Natural killer cell (primary cell): ENCODE measurements at regions not wholly inside any gene's neighbourhood (a gene's known extent, or its start where the extent isn't known, plus 50 kb on each side); places are given as distances from the start of the nearest gene placed in this dataset.

ENCODE experiments used
- ATAC-seq, 3 donors: fragments of 150-1000 bp in 2 of 3; fragments of 200-7000 bp in 1 of 3; cut with Tn5 transposase; 1 replicate in 1 of 3; 2 replicates in 2 of 3; pipeline ENCODE4 v1.10.0; 2021; ENCODE audit warnings: mild to moderate bottlenecking in 2 of 3, moderate library complexity in 2 of 3
- DNase-seq, 2 donors: peaks; one replicate each; pipeline versions ENCODE4 v3.0.0 to v3.0.0-alpha.2; 2013 to 2021; ENCODE audit warnings: mixed read lengths in 1 of 2
- H3K27ac ChIP-seq: one replicate; pipeline ENCODE4 v1.5.1; 2013; ENCODE audit warnings: mild to moderate bottlenecking, low read length
- H3K27me3 ChIP-seq: one replicate; pipeline ENCODE4 v1.6.1; 2013; ENCODE audit warnings: low read length; ENCODE audit not compliant: control insufficient read depth, insufficient read depth
- H3K36me3 ChIP-seq: one replicate; pipeline ENCODE4 v1.6.1; 2013; ENCODE audit warnings: low read length; ENCODE audit not compliant: control insufficient read depth, insufficient read depth
- H3K4me1 ChIP-seq: one replicate; pipeline ENCODE4 v1.6.1; 2013; ENCODE audit warnings: low read length; ENCODE audit not compliant: control insufficient read depth, insufficient read depth
- H3K4me3 ChIP-seq: one replicate; pipeline ENCODE4 v1.5.1; 2013; ENCODE audit warnings: low read length
- H3K9me3 ChIP-seq: one replicate; pipeline ENCODE4 v1.6.1; 2013; ENCODE audit warnings: low read length; ENCODE audit not compliant: control insufficient read depth, insufficient read depth
- H3K27ac Mint-ChIP-seq, 2 donors: one replicate each; pipeline ENCODE4 v1.8.0; 2022; ENCODE audit warnings: mild to moderate bottlenecking in 2 of 2, mixed read lengths in 2 of 2, moderate library complexity in 1 of 2
- H3K27me3 Mint-ChIP-seq, 2 donors: one replicate each; pipeline ENCODE4 v1.8.0; 2022; ENCODE audit warnings: low read depth in 2 of 2, mixed read lengths in 2 of 2
- H3K36me3 Mint-ChIP-seq: one replicate; pipeline ENCODE4 v1.8.0; 2022; ENCODE audit warnings: mixed read lengths
- H3K4me1 Mint-ChIP-seq, 2 donors: one replicate each; pipeline ENCODE4 v1.8.0; 2022; ENCODE audit warnings: mixed read lengths in 2 of 2
- H3K4me3 Mint-ChIP-seq: one replicate; pipeline ENCODE4 v1.8.0; 2022; ENCODE audit warnings: mild to moderate bottlenecking, moderate library complexity, mixed read lengths
- H3K9me3 Mint-ChIP-seq, 2 donors: one replicate each; pipeline ENCODE4 v1.8.0; 2022; ENCODE audit warnings: mixed read lengths in 2 of 2
- WGBS: methylation state at CpG from one replicate; pipeline ENCODE4 v1.1.7; 2013; ENCODE audit warnings: missing lambda C conversion rate; ENCODE audit not compliant: insufficient coverage; 5-methylcytosine and 5-hydroxymethylcytosine counted together
- intact Hi-C: fragments of 100-400 bp; cut with micrococcal nuclease; formaldehyde crosslinking; loops from one replicate; pipeline ENCODE4 v1.14.2; 2022
- TF ChIP-seq, protein P1 (sequence below): fragments of 200-600 bp; IDR thresholded peaks from one replicate; pipeline ENCODE4 v1.8.0; 2022; ENCODE audit warnings: antibody characterized with exemption

DNA sequence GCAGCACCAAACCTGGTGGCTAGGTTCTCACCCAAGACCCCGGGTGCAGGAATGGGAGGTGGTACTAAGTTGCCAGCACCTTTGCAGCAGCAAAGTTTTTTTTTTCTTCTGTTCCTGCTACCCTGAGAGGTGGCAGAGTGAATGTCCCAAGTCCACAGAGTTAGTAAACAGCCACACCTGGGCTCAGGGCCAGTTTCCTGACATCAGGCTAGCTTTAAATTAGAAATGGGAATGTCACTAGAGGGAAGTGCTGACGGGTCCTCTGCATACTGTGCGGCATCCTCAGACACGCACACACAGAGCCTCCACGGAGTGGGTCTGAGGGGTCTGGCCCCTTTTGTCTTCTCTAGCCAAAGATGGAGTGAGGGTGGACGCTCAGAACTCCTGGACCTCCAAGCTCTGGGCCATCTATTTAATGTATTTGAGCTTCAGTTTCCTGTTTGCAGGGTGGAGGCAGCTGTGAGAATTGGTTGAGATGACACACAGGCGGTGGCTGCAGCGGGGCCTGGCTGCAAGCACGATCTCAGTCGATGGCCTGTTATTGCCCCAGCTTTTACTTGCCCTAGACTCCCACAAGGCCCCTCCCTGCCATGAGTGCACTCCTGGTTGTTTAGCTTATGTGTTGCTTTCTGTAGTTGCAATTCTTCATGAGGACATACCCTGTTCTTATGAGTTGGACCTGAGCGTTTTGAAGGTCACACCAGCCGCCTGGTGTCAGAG, 751.4 kb upstream of the HS6ST1 start:
- H3K36me3 Mint-ChIP-seq = no peaks in the 10 kb centered on the region
- Histone ChIP-seq H3K36me3 (no peaks in the 10 kb centered on the region), H3K4me1 (no peaks in the 10 kb centered on the region), H3K4me3 (no peak overlapping the region), H3K27ac (no peak overlapping the region), H3K9me3 (no peaks in the 10 kb centered on the region), H3K27me3 (no peaks in the 10 kb centered on the region)
- H3K27ac Mint-ChIP-seq = no peak overlapping the region
- TF ChIP-seq, protein P1, sequence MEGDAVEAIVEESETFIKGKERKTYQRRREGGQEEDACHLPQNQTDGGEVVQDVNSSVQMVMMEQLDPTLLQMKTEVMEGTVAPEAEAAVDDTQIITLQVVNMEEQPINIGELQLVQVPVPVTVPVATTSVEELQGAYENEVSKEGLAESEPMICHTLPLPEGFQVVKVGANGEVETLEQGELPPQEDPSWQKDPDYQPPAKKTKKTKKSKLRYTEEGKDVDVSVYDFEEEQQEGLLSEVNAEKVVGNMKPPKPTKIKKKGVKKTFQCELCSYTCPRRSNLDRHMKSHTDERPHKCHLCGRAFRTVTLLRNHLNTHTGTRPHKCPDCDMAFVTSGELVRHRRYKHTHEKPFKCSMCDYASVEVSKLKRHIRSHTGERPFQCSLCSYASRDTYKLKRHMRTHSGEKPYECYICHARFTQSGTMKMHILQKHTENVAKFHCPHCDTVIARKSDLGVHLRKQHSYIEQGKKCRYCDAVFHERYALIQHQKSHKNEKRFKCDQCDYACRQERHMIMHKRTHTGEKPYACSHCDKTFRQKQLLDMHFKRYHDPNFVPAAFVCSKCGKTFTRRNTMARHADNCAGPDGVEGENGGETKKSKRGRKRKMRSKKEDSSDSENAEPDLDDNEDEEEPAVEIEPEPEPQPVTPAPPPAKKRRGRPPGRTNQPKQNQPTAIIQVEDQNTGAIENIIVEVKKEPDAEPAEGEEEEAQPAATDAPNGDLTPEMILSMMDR = no peak
- no peak overlapping the region for H3K4me3 Mint-ChIP-seq
- H3K27me3 Mint-ChIP-seq = no peaks in the 10 kb centered on the region
- DNase-seq = no peak
- intact Hi-C loops = no loop called here
- peak in 1 of 3 donors; percentile 5 for ATAC-seq
- 86% methylated on average over 12 of the region's 12 CpGs for WGBS
- no peaks in the 10 kb centered on the region for H3K9me3 Mint-ChIP-seq
- no peaks in the 10 kb centered on the region for H3K4me1 Mint-ChIP-seq

GRCh38 chr2:129070663-129071062, 752.0 kb upstream of the HS6ST1 start:
- H3K36me3 Mint-ChIP-seq = no peaks in the 10 kb centered on the region
- Histone ChIP-seq H3K27ac (no peak overlapping the region), H3K9me3 (no peaks in the 10 kb centered on the region), H3K27me3 (no peaks in the 10 kb centered on the region), H3K4me1 (no peaks in the 10 kb centered on the region), H3K4me3 (no peak overlapping the region), H3K36me3 (no peaks in the 10 kb centered on the region)
- 73% methylated on average over 3 of the region's 3 CpGs for WGBS
- H3K4me1 Mint-ChIP-seq = no peaks in the 10 kb centered on the region
- intact Hi-C loops = no loop called here
- no peaks in the 10 kb centered on the region for H3K9me3 Mint-ChIP-seq
- no peak overlapping the region for H3K4me3 Mint-ChIP-seq
- no peaks in the 10 kb centered on the region for H3K27me3 Mint-ChIP-seq
- TF ChIP-seq, protein P1 = no peak
- no peak overlapping the region for H3K27ac Mint-ChIP-seq
- no peak for DNase-seq
- no peak for ATAC-seq

GRCh38 chr2:129071531-129071930, 752.9 kb upstream of the HS6ST1 start:
- H3K36me3 ChIP-seq = no peaks in the 10 kb centered on the region
- H3K9me3 Mint-ChIP-seq = no peaks in the 10 kb centered on the region
- WGBS = 94% methylated on average over 6 of the region's 6 CpGs
- H3K4me1 ChIP-seq = no peaks in the 10 kb centered on the region
- no peak overlapping the region for H3K4me3 ChIP-seq
- H3K9me3 ChIP-seq = no peaks in the 10 kb centered on the region
- H3K27me3 Mint-ChIP-seq = no peaks in the 10 kb centered on the region
- ATAC-seq (no peak), DNase-seq (no peak)
- H3K4me3 Mint-ChIP-seq = no peak overlapping the region
- H3K27me3 ChIP-seq = no peaks in the 10 kb centered on the region
- no peaks in the 10 kb centered on the region for H3K36me3 Mint-ChIP-seq
- no peak overlapping the region for H3K27ac ChIP-seq
- intact Hi-C loops = no loop called here
- TF ChIP-seq, protein P1 = no peak
- H3K4me1 Mint-ChIP-seq = no peaks in the 10 kb centered on the region
- no peak overlapping the region for H3K27ac Mint-ChIP-seq

DNA sequence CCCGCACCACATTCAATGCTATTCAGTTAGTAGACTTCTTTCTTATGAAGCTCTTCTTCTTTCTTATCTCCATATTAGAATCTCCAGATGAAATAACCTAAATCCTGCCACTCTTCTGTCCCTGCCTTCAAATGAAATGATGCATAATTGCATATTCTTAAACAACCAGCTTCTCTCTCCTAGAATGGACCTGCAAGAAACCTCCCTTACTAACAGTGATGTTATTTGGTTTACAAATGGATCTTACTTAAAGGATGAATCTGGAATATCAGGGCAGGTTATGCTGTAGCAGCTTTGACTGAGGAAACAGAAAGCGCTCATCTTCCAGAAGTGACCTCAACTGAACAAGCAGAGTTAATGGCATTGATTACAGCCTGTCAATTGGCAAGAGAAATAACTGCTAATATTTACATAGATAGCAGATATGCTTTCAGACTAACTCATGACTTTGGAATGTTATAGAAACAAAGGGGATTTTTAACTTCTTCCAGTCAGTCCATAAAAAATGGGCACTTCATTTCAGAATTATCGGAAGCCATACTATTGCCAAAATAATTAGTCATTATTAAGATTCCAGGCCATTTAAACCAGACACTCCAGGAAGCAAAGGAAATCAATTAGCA, 755.7 kb upstream of the HS6ST1 start:
- H3K9me3 Mint-ChIP-seq = no peaks in the 10 kb centered on the region
- no peak for DNase-seq
- Histone ChIP-seq H3K27ac (no peak overlapping the region), H3K4me3 (no peak overlapping the region), H3K4me1 (no peaks in the 10 kb centered on the region), H3K36me3 (no peaks in the 10 kb centered on the region), H3K27me3 (no peaks in the 10 kb centered on the region), H3K9me3 (no peaks in the 10 kb centered on the region)
- intact Hi-C loops = no loop called here
- TF ChIP-seq, protein P1 = no peak
- no peak overlapping the region for H3K4me3 Mint-ChIP-seq
- no peak overlapping the region for H3K27ac Mint-ChIP-seq
- ATAC-seq = no peak
- H3K27me3 Mint-ChIP-seq = no peaks in the 10 kb centered on the region
- WGBS = 91% methylated on average over 3 of the region's 3 CpGs
- H3K4me1 Mint-ChIP-seq = no peaks in the 10 kb centered on the region
- no peaks in the 10 kb centered on the region for H3K36me3 Mint-ChIP-seq
